ENCODE measurements at regions not wholly inside any gene's neighbourhood (a gene's known extent, or its start where the extent isn't known, plus 50 kb on each side); places are given as distances from the start of the nearest gene placed in this dataset.
A peak's percentile ranks its signal among the peaks of the same experiment; 100 is the strongest.

DNA sequence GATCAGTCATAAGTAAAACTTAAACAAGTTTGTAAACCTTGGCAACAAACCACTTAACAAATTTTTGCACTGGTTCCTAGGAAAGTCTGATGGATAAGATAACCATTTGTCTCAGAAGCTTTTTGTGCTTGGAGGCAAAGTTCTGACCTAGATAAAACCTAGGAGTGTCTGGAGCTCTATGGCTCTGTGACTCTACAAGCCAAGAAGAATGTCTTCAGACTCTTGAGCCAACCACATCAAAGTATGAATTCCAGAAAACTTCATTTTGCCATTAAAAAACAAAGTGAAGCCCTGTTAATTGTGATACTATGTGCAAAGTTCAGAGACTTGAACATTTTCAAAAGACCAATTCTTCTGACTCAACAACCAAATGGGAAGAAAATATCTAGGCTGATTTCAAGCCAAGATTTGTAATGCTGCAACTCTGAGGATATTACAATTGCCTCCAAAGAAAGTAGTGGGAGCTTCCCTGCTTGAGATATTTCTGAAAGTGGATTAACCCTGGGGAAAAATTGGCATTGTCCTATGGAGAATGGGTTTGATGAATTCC, 158.1 kb upstream of the FOXQ1 start:
- no peak for DNase-seq (ENCODE audit: low read depth)

DNA sequence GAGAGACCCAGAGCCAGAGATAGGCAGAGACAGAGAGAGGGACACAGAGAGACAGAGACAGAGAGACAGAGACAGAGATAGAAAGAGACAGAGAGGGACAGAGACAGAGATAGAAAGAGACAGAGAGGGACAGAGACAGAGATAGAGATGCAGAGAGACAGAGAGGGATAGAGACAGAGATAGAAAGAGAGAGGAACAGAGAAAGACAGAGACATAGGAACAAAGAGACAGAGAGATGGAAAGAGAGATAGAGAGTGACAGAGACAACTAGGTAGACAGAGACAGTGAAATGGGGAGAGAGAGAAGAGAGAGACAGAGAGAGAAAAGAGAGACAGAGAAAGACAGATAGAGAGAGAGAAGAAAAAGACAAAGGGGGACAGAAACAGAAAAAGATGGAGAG, 165.4 kb upstream of the FOXQ1 start:
- no peak for DNase-seq (ENCODE audit: low read depth)

GRCh38 chr6:1145768-1146218, 166.1 kb upstream of the FOXQ1 start:
- no peak for DNase-seq (ENCODE audit: low read depth)

DNA sequence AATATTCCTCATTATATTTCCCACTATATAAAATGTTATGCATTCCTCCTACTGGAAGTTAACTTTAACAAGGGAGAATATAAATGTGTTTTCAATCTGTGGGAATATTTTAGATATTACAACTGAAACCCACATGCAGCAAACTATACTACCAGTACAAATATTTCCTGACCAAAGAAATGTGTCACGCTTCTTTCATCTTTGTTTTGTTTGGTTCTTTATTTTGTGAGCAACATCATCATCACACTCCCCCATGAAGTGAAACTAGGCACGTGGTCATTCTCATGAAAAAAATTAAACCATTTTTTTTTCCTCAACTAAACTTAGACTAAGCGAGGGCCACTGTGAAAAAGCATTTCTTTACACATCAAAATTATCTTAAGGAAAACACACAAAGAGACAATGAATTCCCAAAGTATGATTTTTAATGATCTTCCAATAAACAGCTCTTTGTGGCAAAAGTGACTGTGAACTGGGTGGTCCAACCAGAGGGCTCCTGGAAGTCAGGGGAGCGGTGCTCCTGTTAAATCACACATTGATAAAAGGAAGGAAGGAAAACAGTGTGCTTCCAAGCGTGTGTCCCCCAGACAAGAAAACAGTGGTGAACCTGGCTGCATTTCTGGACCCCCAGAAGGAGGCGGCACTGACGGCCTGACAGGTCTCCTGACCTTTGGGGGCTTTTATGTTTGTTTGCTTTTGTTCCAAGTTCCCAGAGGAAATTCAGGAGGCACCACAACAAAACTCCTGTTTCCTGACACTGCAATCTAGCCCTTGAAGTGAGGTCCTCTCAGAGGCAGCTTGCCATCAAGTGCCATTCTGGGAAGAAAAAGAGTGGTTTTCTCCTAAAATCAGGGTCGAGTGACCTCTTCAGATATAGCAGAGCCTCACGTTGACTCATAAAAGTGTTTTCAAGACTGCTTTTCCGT, 166.8 kb upstream of the FOXQ1 start:
- peak; percentile 39 for DNase-seq (ENCODE audit: low read depth)

DNA sequence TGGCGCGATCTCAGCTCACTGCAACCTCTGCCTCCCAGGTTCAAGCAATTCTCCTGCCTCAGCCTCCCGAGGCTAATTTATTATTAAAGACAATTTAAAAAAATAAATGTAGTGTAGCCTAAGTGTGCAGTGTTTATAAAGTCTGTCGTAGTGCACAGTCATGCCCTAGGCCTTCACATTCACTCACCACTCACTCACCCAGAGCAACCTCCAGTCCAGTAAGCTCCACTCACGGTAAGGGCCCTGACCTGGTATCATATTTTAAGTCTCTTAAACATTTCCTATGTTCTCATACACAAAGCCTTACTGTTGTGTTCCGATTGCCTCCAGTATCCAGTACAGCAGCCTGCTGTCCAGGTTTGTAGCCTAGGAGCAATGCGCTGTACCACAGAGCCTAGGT, 168.2 kb upstream of the FOXQ1 start:
- DNase-seq (ENCODE audit: low read depth), result peak; percentile 38

DNA sequence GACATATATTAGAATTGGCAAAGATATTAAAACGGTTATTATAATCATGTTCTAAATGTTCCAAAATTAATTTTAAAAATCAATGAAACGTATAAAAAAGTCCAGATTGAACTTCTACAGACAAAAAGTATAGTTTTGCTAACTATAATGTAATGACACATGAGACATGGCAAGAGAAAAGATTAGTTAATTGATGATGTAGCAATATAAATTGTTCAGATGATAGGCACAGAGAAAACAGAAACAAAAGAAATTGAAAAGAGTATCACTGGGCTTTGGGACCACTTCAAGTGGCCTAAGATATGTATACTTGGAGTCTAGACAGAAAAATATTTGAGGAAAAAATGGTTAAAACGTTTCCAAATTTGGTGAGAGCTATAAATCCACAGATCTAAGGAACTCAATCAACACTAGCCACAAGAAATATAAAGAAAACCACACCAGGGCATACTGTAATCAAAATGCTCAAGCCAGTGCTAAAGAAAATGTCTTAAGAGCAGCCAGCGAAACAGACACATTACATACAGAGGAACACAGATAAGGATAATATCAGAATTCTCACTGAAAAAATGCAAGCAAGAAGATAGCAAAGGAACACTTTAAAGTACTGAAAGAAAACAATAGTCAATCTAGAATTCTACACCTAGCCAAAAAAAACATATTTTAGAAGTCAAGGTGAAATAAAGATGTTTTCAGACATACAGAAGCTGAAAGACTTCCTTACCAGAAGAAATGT, 172.6 kb upstream of the FOXQ1 start:
- no peak for DNase-seq (ENCODE audit: low read depth)

DNA sequence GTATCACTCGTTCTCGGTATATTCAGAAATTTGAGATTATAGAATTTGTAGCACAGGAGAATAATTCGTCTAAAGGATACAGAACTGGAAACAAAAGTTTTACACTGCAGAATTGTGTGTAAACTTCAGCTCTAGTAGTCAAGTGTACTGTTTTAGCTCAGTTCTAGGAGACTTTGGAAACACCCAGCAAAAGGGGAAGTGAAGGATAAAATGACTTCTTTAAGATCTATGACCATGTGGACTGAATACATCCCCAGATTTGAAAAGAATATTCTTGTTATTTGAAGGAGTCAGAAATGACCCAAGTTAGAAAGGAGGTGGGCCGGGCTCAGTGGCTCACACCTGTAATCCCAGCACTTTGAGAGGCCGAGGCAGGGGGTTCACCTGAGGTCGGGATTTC, 174.0 kb upstream of the FOXQ1 start:
- no peak for DNase-seq (ENCODE audit: low read depth)

DNA sequence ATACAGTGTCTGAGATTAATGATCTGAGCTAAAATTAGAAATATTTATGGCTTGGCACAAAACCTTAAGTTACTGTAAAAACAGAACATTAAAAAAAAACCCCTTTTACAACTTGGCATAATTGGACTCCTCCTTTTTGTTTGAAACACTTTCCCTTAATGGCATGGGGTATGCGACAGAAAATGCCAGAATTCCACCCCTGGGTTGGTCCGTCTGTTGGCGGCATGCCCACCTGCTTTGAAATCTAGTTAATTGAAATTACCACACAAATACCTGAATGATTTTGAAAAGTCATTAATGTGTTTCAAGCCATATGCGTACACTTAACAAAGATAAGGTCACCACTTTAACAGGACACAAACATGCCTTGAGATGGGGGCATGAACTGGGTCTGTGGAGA, 175.1 kb upstream of the FOXQ1 start:
- DNase-seq (ENCODE audit: low read depth), result no peak

DNA sequence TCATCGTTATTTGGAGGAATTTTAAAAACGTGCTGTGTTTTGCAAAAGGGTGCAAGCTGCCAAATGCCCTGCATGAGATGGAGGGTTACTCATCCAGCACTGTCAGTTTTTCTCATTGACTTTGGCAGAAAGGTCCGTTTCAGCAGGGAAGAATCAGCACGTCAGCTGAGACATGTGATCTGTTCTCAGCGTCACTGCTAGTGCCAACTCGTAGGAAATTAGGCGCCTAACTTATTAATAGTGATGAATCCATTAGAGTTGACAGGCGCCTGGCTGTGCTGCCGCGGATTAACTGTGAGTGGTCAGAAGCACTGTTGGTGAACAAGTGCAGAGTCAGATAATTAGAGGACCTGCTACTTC, 175.5 kb upstream of the FOXQ1 start:
- DNase-seq (ENCODE audit: low read depth), result peak; percentile 29

DNA sequence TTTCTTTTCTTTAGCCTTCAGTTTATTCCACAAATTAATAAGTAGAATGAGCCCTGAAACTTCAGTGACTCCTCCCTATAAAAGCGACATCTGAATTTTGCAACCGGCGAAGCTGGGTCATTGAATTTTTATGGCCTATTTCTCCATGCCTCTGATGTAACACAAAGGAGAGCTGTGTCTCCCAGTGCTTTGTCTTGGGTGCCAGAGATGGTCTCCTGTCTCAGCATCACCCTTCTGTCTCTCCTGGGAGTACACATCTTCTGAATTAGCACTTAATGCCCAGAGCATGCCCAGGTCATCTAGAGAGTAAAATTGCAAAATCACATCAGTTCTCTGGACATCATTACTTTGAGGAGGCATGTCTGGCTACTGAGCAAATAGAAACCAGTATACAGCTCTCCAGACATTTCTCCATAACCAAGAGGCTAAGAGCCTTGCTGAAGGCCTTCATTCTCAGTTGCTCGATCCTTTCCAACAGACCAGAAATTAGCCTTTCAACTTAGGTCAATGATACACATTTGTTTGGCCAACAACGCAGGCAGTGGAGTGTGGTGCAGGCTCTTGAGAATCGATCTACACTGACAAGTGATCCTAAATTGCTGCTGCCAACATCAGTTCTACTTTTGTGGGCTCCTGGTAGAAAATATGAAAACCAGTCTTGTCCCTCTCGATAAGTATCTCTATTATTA, 176.0 kb upstream of the FOXQ1 start:
- DNase-seq (ENCODE audit: low read depth), result no peak

GRCh38 chr6:1131285-1132079, 180.4 kb upstream of the FOXQ1 start:
- DNase-seq (ENCODE audit: low read depth), result peak; percentile 79

GRCh38 chr6:1130709-1131108, 181.2 kb upstream of the FOXQ1 start:
- DNase-seq (ENCODE audit: low read depth), result no peak

DNA sequence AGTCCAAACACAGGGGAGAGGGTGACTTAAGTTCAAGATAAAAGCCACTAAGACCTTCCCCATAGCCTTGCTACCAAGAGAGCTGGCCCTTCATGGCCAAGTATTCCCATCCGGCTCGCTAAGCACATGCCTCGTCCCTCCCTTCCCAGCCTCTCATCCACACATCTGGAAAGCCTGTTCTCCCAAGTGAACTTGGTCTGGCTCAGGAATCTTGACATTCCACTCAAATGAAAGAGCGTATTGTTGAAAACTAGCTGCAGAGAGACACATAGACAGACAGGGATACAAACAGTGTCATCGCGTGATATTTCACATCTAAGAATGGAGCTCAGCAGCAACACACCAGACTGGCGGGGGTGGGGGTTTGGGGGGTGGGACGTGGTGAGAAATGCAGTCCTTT, 182.8 kb upstream of the FOXQ1 start:
- DNase-seq (ENCODE audit: low read depth), result no peak

GRCh38 chr6:1127597-1128288, 184.2 kb upstream of the FOXQ1 start:
- DNase-seq (ENCODE audit: low read depth), result no peak

DNA sequence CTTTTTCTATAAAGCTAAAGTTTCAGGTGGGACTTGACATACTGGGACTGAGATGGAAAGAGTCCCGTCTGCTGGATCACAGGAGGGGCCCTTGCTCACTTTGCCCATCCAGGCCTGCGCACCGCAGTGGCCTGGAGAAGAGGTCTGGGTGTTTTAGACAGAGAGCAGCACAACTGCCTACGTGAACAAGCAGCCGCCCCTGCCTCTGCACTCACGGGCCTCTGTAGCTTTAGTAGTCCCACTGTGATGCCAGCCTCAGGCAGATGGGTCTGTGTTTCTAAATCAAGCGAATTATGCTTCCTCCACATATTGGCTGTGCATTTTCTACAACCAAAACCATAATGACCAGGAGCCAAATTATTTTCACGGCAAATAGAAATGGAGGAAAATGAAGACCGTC, 184.8 kb upstream of the FOXQ1 start:
- DNase-seq (ENCODE audit: low read depth), result no peak

GRCh38 chr6:1126036-1126435, 185.9 kb upstream of the FOXQ1 start:
- no peak for DNase-seq (ENCODE audit: low read depth)

DNA sequence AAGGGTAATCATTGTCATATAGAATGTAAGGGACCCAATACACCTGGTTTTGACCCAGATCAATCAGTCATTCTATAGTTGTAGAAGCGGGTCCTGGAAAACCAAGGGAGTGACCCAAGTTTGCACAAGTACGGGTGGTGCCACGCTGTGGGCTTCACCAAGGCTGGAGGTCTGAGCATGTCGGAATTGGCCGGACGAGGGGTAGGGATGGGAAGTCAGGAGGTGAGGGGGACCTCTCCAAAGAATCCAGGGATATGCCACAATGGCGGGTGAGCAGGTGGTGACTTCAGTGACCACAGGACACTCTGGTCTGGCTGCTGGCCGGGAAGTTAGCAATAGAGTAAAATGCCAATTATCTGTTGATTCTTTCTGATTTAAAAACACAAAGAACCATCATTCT, 186.6 kb upstream of the FOXQ1 start:
- no peak for DNase-seq (ENCODE audit: low read depth)

DNA sequence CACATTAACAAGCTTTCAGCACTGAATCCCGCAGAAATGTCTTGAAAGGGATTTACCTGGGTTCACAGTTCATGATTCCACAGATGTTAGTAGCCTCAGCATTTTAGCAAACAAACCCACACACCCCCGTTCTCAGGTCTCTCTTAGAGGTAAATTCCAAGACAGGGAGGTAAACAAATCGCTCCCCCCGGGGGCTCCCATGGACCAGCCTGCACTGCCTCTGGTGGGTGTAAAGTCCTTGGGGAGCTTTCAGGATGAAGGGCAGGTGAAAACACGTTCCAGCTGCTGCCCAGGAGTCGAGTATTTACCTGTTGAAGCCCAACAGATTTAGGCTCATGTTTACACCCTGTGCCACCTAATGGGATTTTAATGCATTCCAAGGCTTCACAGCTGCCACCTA, 187.0 kb upstream of the FOXQ1 start:
- no peak for DNase-seq (ENCODE audit: low read depth)

- DNase-seq (ENCODE audit: low read depth), result no peak
Observed at GRCh38 chr6:1123386-1124375, 188.2 kb upstream of the FOXQ1 start.

DNA sequence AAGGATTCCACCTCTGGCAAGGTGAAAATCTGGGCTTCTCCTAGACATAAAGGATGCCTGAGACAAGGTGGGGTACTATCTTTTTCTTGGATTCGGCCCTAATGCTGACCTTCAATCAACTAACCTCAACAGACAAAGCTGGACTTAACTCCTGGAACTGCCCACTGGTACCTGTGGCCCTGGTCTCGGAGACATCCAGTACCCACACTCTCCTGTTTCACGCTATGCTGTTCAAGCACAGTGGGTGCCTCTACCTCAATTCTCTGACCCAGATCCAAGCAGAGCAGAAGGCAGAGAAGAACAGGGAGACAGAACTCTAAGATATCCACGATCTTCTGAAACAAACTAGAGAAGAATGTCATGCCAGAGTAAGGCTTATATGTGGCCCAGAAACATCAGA, 189.8 kb upstream of the FOXQ1 start:
- DNase-seq (ENCODE audit: low read depth), result no peak
